A549 (cell line): ENCODE measurements at regions not wholly inside any gene's neighbourhood (a gene's known extent, or its start where the extent isn't known, plus 50 kb on each side); places are given as distances from the start of the nearest gene placed in this dataset.

Source experiments
- ATAC-seq, 2 experiments: fragments of 200-7000 bp in 1 of 2; fragments of >200 bp in 1 of 2; cut with Nextera tagmentation in 1 of 2; cut with Tn5 transposase in 1 of 2; 3 replicates each; pipeline versions ENCODE4 v1.8.0 to v1.9.1; 2018 to 2020; ENCODE audit warnings: mild to moderate bottlenecking in 1 of 2, moderate library complexity in 1 of 2
- CTCF ChIA-PET: fragments of 300-600 bp; sonication (Branson Sonifier 250); formaldehyde crosslinking; extraction: SDS; loops from one replicate; lab custom pipeline; 2021; ENCODE audit warnings: antibody characterized with exemption, inconsistent platforms; lab: Yijun Ruan, JAX
- POLR2A ChIA-PET: fragments of 350-600 bp; formaldehyde crosslinking; extraction: SDS; loops from one replicate; lab custom pipeline; 2021; ENCODE audit warnings: antibody characterized with exemption, inconsistent platforms; lab: Yijun Ruan, JAX
- DNase-seq, 2 experiments: peaks; one replicate each; pipeline versions ENCODE4 v3.0.0 to v3.0.0-alpha.2; 2011 to 2016; ENCODE audit warnings: low read depth in 1 of 2, low spot score in 1 of 2
- FAIRE-seq: peaks from 2 replicates; lab custom pipeline; 2011; peaks lifted over from hg19 to GRCh38; lab: Jason Lieb, UNC
- H3K27ac ChIP-seq, 2 experiments: fragments of >200 bp; sonication (Bioruptor Twin); formaldehyde crosslinking; 3 replicates each; pipeline ENCODE4 v1.5.1; 2016 to 2017
- H3K4me1 ChIP-seq: fragments of >200 bp; sonication (Bioruptor Twin); formaldehyde crosslinking; 3 replicates; pipeline ENCODE4 v1.6.1; 2016
- H3K4me2 ChIP-seq: fragments of >200 bp; sonication (Bioruptor Twin); formaldehyde crosslinking; 3 replicates; pipeline ENCODE4 v1.6.1; 2016
- H3K4me3 ChIP-seq: fragments of >200 bp; sonication (Bioruptor Twin); formaldehyde crosslinking; 3 replicates; pipeline ENCODE4 v1.5.1; 2016
- H3K9me3 ChIP-seq: fragments of >200 bp; sonication (Bioruptor Twin); formaldehyde crosslinking; 3 replicates; pipeline ENCODE4 v1.6.1; 2016
- CBX8 ChIP-seq: fragments of 200-600 bp; sonication (generic); IDR thresholded peaks from 2 replicates; pipeline ENCODE4 v1.6.1; 2016
- E2F6 ChIP-seq: IDR thresholded peaks from 2 replicates; pipeline ENCODE4 v1.6.1; 2012; ENCODE audit warnings: low read depth, borderline replicate concordance
- EP300 ChIP-seq, 2 experiments: fragments of >200 bp; sonication (Bioruptor Twin); formaldehyde crosslinking; IDR thresholded peaks; 2 replicates in 1 of 2; 3 replicates in 1 of 2; pipeline ENCODE4 v1.6.1; 2016 to 2017
- ESRRA ChIP-seq: fragments of 150-350 bp; IDR thresholded peaks from 2 replicates; pipeline ENCODE4 v1.6.1; 2014; ENCODE audit warnings: mild to moderate bottlenecking, low read length, borderline replicate concordance
- FOSL2 ChIP-seq, 2 experiments: fragments of 450-650 bp in 1 of 2; fragments of >200 bp in 1 of 2; sonication (Bioruptor Twin) in 1 of 2; formaldehyde crosslinking; IDR thresholded peaks; 2 replicates each; pipeline versions ENCODE4 v1.5.0 to v1.6.1; 2016 to 2020; ENCODE audit warnings: mild to moderate bottlenecking in 1 of 2, moderate library complexity in 1 of 2
- HDAC2 ChIP-seq: fragments of 200-600 bp; sonication (generic); IDR thresholded peaks from 2 replicates; pipeline ENCODE4 v1.6.1; 2016
- HMGXB4 ChIP-seq: fragments of 250-450 bp; sonication (Bioruptor Pico); IDR thresholded peaks from 2 replicates; pipeline ENCODE4 v1.5.0; 2021; ENCODE audit warnings: mild to moderate bottlenecking, moderate library complexity, borderline replicate concordance
- HOXB5 ChIP-seq: fragments of 250-450 bp; sonication (Bioruptor Pico); IDR thresholded peaks from 2 replicates; pipeline ENCODE4 v1.5.0; 2020; ENCODE audit warnings: mild to moderate bottlenecking, moderate library complexity
- JUN ChIP-seq, 2 experiments: fragments of >200 bp; sonication (Bioruptor Twin); formaldehyde crosslinking; IDR thresholded peaks; 2 replicates in 1 of 2; 3 replicates in 1 of 2; pipeline ENCODE4 v1.6.1; 2016 to 2017
- KDM1A ChIP-seq: fragments of 200-600 bp; sonication (generic); IDR thresholded peaks from 2 replicates; pipeline ENCODE4 v1.6.1; 2016; ENCODE audit warnings: low read depth, mild to moderate bottlenecking
- MAX ChIP-seq: IDR thresholded peaks from 2 replicates; pipeline ENCODE4 v1.6.1; 2012
- MYC ChIP-seq: IDR thresholded peaks from 2 replicates; pipeline ENCODE4 v1.6.1; 2012; ENCODE audit warnings: mild to moderate bottlenecking, inconsistent platforms, low read length, improper control_type of control experiment, borderline replicate concordance
- NFE2L2 ChIP-seq: fragments of 150-350 bp; conservative IDR thresholded peaks from 2 replicates; pipeline ENCODE4 v1.6.1; 2014; ENCODE audit warnings: low read length
- PHF8 ChIP-seq: fragments of 200-600 bp; sonication (generic); IDR thresholded peaks from 2 replicates; pipeline ENCODE4 v1.6.1; 2016; ENCODE audit warnings: low read depth, mild to moderate bottlenecking, antibody characterized with exemption, moderate library complexity, borderline replicate concordance
- RARB ChIP-seq: fragments of 250-450 bp; sonication (Bioruptor Pico); IDR thresholded peaks from 2 replicates; pipeline ENCODE4 v1.8.0; 2021; ENCODE audit warnings: mild to moderate bottlenecking, moderate library complexity
- SMC3 ChIP-seq: fragments of >200 bp; sonication (Bioruptor Twin); formaldehyde crosslinking; IDR thresholded peaks from 3 replicates; pipeline ENCODE4 v1.6.1; 2018; ENCODE audit warnings: inconsistent platforms
- SREBF2 ChIP-seq: fragments of 450-650 bp; IDR thresholded peaks from 2 replicates; pipeline ENCODE4 v1.6.1; 2014; ENCODE audit warnings: mild to moderate bottlenecking, moderate library complexity
- TFCP2L1 ChIP-seq: fragments of 250-450 bp; sonication (Bioruptor Pico); IDR thresholded peaks from 2 replicates; pipeline ENCODE4 v1.5.0; 2021; ENCODE audit warnings: mild to moderate bottlenecking
- TP53 ChIP-seq: fragments of 250-450 bp; sonication (Bioruptor Pico); IDR thresholded peaks from 2 replicates; pipeline ENCODE4 v1.5.0; 2021; ENCODE audit warnings: mild to moderate bottlenecking, moderate library complexity
- ZC3H11A ChIP-seq: fragments of 450-650 bp; IDR thresholded peaks from 2 replicates; pipeline ENCODE4 v1.6.1; 2014; ENCODE audit warnings: antibody characterized with exemption, mild to moderate bottlenecking
- ZFP36 ChIP-seq: fragments of 450-650 bp; IDR thresholded peaks from 2 replicates; pipeline ENCODE4 v1.6.1; 2014; ENCODE audit warnings: borderline replicate concordance; ENCODE audit not compliant: partially characterized antibody
- ZNF302 ChIP-seq: fragments of 250-450 bp; sonication (Bioruptor Pico); IDR thresholded peaks from 2 replicates; pipeline ENCODE4 v1.9.0; 2021; ENCODE audit warnings: inconsistent platforms, mild to moderate bottlenecking, moderate library complexity
- WGBS: methylation state at CpG from one replicate; pipeline ENCODE4 v1.1.6; 2017; ENCODE audit errors: missing lambda C conversion rate; 5-methylcytosine and 5-hydroxymethylcytosine counted together

GRCh38 chr15:62854420-62855084, 188.0 kb upstream of the TPM1 start:
- ATAC-seq = no peak
- no peak for TF ChIP-seq NFE2L2
- TF ChIP-seq TFCP2L1 = no peak
- TF ChIP-seq TP53 (CRISPR knock-in tag) = no peak
- TF ChIP-seq PHF8 = no peak
- no peak for TF ChIP-seq HDAC2
- TF ChIP-seq EP300 (IDR thresholded peaks at IDR 0.05) = no peak
- no peak for TF ChIP-seq FOSL2 (IDR thresholded peaks at IDR 0.05)
- no peak for TF ChIP-seq FOSL2 (CRISPR knock-in tag; IDR thresholded peaks at IDR 0.05)
- peak; percentile 62 for TF ChIP-seq MAX
- no peak for TF ChIP-seq ZC3H11A
- TF ChIP-seq HOXB5 (CRISPR knock-in tag) = no peak
- no peak for TF ChIP-seq JUN (IDR thresholded peaks at IDR 0.05)
- TF ChIP-seq E2F6 = peak; percentile 74; the same call in 1 of the 2 replicates
- Histone ChIP-seq H3K4me2 (no peak overlapping the region), H3K9me3 (peaks cover 14% of the 10 kb centered on the region; the same call in 2 of the 3 replicates), H3K4me1 (peaks cover 72% of the 10 kb centered on the region), H3K4me3 (no peak overlapping the region), H3K27ac (peak overlapping the region; percentile 91)
- POLR2A ChIA-PET = interaction anchor here (0.7 kb wide), 1 partner anchor 34 kb away, joined by 3 read pairs; no protein-coding TSS in a partner anchor
- no peak for DNase-seq
- CTCF ChIA-PET = interaction anchor here (0.7 to 3.2 kb wide), 10 partner anchors 14 to 239 kb away, joined by 3 to 12 read pairs (median 3); no protein-coding TSS in a partner anchor
- FAIRE-seq = no peak
- WGBS = 89% methylated on average over 12 of the region's 12 CpGs

- CTCF ChIA-PET = interaction anchor here (0.6 to 5.3 kb wide), 11 partner anchors 15 to 239 kb away, joined by 3 to 20 read pairs (median 3); no protein-coding TSS in a partner anchor
- H3K4me1 ChIP-seq = peaks cover 67% of the 10 kb centered on the region
Observed at GRCh38 chr15:62855085-62855476, 187.5 kb upstream of the TPM1 start.

More at GRCh38 chr15:62855085-62855476, 187.5 kb upstream of the TPM1 start:
- no peak overlapping the region for H3K4me2 ChIP-seq
- POLR2A ChIA-PET = no interaction called here
- DNase-seq = no peak
- peak overlapping the region in 1 of 2 experiments; percentile 91; a peak in 3 of 6 replicates for H3K27ac ChIP-seq
- H3K9me3 ChIP-seq = peaks cover 16% of the 10 kb centered on the region; the same call in 2 of the 3 replicates
- ATAC-seq = no peak
- 92% methylated on average over 7 of the region's 7 CpGs for WGBS
- FAIRE-seq = no peak
- no peak overlapping the region for H3K4me3 ChIP-seq
- TF ChIP-seq SMC3 (no peak), HMGXB4 (CRISPR knock-in tag) (no peak), E2F6 (no peak), HDAC2 (no peak), ZFP36 (no peak), PHF8 (no peak), CBX8 (no peak), KDM1A (no peak), RARB (CRISPR knock-in tag) (no peak), EP300 (IDR thresholded peaks at IDR 0.05) (no peak), MYC (no peak), SREBF2 (no peak), ESRRA (no peak), ZNF302 (CRISPR knock-in tag) (no peak)
